ENCODE measurements at regions not wholly inside any gene's neighbourhood (a gene's known extent, or its start where the extent isn't known, plus 50 kb on each side); places are given as distances from the start of the nearest gene placed in this dataset.

DNA sequence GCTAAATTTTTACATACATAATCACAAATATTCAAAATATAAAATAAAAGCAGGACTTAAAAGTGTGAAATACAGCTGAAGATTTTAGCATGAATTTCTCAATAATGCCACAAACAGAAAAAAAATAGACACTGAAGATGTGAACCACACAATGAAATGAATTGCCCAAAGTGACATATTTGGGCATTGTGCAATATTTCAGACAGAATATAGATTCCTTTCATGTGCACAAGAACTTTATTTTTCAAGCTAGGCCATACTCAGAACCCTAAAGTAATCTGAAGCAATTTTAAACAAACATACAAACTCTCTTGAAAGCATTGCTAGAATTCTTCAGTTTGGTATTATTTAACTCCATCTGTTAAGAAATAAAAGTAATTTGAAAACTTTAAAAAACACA, 764.1 kb downstream of the STIM2 start:
- no peak overlapping the region for H3K9ac ChIP-seq (ENCODE audit: insufficient read length)
- no peak overlapping the region for H3K27ac ChIP-seq
- no peak overlapping the region for H3K4me3 ChIP-seq
- no peaks in the 10 kb centered on the region for H3K9me3 ChIP-seq (ENCODE audit: low read depth, low read length)
- H3K36me3 ChIP-seq (ENCODE audit: insufficient read depth, low read length) = no peaks in the 10 kb centered on the region
- no peak for TF ChIP-seq EZH2 (IDR thresholded peaks at IDR 0.05)
- TF ChIP-seq POLR2AphosphoS5 (IDR thresholded peaks at IDR 0.05; ENCODE audit: borderline replicate concordance, low read depth, low read length) = no peak
- TF ChIP-seq FOXP2 (optimal IDR thresholded peaks at IDR 0.05; ENCODE audit: control extremely low read depth, extremely low read length, insufficient read depth) = no peak
- no peak for DNase-seq (ENCODE audit: low read depth, low spot score)

DNA sequence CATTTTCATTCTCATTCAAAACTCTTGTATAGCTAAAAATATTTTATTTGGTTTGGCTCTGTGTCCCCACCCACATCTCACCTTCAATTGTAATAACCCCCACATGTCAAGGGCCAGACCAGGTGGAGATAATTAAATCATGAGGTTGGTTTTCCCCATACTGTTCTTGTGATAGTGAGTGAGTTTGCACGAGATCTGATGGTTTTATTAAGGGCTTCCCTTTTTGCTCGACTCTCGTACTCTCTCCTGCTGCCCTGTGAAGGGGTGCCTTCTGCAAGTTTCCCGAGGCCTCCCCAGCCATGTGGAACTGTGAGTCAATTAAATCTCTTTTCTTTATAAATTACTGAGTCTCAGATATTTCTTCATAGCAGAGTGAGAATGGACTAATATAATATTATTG, 768.0 kb downstream of the STIM2 start:
- TF ChIP-seq POLR2AphosphoS5 (IDR thresholded peaks at IDR 0.05; ENCODE audit: borderline replicate concordance, low read depth, low read length) = no peak
- no peak for TF ChIP-seq FOXP2 (optimal IDR thresholded peaks at IDR 0.05; ENCODE audit: control extremely low read depth, extremely low read length, insufficient read depth)
- no peak for TF ChIP-seq EZH2 (IDR thresholded peaks at IDR 0.05)
- Histone ChIP-seq H3K9me3 (ENCODE audit: low read depth, low read length) (no peaks in the 10 kb centered on the region), H3K4me3 (no peak overlapping the region), H3K36me3 (ENCODE audit: insufficient read depth, low read length) (no peaks in the 10 kb centered on the region), H3K9ac (ENCODE audit: insufficient read length) (no peak overlapping the region), H3K27ac (no peak overlapping the region)
- DNase-seq (ENCODE audit: low read depth, low spot score) = no peak

DNA sequence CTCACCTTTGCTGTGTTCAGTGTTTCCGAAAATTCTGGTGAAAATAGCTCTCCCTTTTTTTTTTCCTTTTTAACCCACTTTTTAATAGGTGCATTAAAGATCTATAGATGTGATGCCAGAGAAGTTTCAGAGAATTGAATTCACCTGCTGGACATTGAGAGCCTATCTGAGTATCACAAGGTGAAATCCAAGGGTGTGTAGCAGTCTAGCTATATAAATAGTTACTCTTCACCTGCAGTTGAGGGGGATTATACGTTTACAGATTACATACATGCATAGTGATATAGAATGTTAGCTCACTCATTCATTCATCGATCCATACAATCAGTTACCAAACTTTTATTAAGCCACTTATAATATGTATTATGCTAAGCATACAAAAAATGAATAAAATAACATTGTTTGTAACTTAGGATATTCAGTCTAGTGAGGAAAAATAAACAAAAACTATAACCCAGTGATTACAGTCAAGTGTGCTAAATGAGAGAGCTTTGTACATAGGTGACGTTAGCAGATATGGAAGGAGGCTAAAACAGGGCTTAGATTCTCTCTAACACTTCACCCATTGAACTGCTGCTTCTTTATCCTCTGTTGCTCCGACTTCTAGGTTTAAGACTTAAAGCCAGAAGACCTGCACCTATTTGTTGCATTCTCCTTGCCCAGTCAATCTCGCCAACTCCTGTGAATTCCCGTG, 769.0 kb downstream of the STIM2 start:
- no peak for TF ChIP-seq POLR2AphosphoS5 (IDR thresholded peaks at IDR 0.05; ENCODE audit: borderline replicate concordance, low read depth, low read length)
- no peak for TF ChIP-seq FOXP2 (optimal IDR thresholded peaks at IDR 0.05; ENCODE audit: control extremely low read depth, extremely low read length, insufficient read depth)
- TF ChIP-seq EZH2 (IDR thresholded peaks at IDR 0.05) = no peak

DNA sequence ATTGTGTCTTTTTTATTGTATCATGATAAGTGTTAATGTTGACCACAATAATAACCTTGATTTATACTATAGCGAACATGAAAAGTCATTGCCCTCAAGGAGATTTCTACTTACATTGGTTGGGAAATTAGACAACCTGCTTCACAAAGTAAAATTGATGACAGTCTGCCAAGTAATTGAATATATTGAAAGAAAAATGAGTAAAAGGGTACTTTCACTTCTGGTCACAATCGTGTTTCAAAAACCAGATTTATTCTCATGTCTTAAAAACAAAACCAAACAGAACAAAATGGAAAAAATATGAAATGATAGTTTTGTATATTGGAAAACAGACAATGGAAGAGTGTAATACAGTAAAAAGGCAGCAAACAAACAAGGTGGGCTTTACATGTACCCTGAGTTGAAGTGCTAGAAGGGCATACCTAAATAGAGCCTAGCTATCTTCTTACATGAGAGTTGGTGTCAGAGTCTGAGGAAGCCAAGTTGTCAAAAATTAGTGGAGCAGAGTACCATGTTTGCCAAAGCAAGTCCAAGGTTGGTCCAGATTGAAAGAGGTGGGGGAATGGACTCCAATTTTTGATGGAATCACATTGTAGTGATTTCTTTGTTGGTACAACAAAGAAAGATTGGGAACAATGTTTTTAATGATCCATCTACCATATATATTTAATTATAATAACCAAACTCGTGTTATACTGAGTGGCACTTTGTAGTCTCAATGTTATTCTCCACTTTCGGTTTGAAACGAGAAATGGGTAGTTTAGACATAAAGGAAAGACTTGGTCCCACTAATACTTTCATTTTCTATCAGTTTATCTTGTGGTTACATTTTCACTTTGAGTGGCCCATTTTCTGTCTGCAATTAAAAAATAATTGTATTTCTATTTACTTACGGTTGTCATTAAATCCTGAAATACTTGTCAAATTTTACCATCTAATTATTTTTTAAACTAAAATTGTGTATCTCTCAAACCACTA, 775.6 kb downstream of the STIM2 start:
- Histone ChIP-seq H3K9me3 (ENCODE audit: low read depth, low read length) (no peaks in the 10 kb centered on the region), H3K4me3 (no peak overlapping the region), H3K9ac (ENCODE audit: insufficient read length) (no peak overlapping the region), H3K27ac (no peak overlapping the region), H3K36me3 (ENCODE audit: insufficient read depth, low read length) (no peaks in the 10 kb centered on the region)
- DNase-seq (ENCODE audit: low read depth, low spot score) = no peak
- no peak for TF ChIP-seq POLR2AphosphoS5 (IDR thresholded peaks at IDR 0.05; ENCODE audit: borderline replicate concordance, low read depth, low read length)

More for the DNA sequence above, 769.0 kb downstream of the STIM2 start:
- Histone ChIP-seq H3K27ac (no peak overlapping the region), H3K4me3 (no peak overlapping the region), H3K9me3 (ENCODE audit: low read depth, low read length) (no peaks in the 10 kb centered on the region), H3K9ac (ENCODE audit: insufficient read length) (no peak overlapping the region), H3K36me3 (ENCODE audit: insufficient read depth, low read length) (no peaks in the 10 kb centered on the region)
- no peak for DNase-seq (ENCODE audit: low read depth, low spot score)

DNA sequence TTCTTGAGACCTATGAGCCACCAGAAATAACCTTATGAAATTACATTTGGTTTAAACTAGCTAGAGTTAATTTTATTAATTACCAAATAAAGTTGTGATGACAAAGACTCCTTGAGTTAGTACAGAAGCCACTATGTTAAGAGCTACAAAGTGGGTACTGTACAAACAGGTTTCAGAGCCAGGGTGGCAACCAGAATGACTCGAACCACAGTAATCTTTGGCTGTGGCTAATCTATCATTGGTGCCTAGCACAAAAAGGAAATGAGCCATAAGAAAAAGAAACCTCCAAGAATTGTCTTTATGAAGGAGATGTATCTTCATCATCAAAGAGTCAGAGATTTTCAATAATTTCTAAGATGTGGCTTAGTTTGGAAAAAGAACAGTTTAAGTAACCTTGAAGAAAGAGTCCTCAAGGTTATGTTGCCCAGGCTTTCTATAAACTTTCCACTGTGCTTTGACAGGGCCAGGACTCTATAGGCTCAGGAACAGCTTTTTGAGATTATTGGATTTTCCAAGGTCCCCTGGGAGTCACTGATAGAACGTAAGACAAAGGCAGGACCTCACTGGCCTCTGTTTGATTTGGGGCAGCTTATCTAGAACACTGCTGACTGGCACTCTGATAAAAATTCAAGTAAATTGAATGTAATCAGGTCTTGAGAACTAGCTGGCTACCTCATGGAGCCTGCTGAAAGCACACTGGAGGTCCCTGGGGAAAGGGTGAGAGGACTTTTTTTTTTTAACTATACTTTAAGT, 777.7 kb downstream of the STIM2 start:
- Histone ChIP-seq H3K36me3 (ENCODE audit: insufficient read depth, low read length) (no peaks in the 10 kb centered on the region), H3K27ac (no peak overlapping the region), H3K4me3 (no peak overlapping the region), H3K9me3 (ENCODE audit: low read depth, low read length) (no peaks in the 10 kb centered on the region), H3K9ac (ENCODE audit: insufficient read length) (no peak overlapping the region)
- no peak for TF ChIP-seq EZH2 (IDR thresholded peaks at IDR 0.05)
- TF ChIP-seq POLR2AphosphoS5 (IDR thresholded peaks at IDR 0.05; ENCODE audit: borderline replicate concordance, low read depth, low read length) = no peak
- TF ChIP-seq FOXP2 (optimal IDR thresholded peaks at IDR 0.05; ENCODE audit: control extremely low read depth, extremely low read length, insufficient read depth) = no peak
- DNase-seq (ENCODE audit: low read depth, low spot score) = no peak

DNA sequence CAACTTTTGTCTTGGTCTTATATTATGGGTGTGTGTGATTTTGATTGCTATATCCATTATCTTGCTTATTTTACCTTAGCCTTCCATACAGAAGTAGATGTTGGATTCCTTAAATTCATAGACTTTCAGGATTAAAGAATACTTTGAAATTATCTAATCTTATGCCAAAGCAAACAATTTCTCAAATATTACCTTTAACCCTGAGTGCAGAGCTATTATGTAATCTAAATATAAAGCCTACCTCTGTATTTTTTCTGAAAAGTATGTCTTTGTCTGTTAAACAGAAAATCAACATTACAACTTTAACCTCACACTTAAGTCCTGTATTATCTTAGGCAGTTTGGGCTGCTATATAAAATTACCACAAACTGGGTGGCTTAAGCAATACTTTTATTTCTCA, 782.5 kb downstream of the STIM2 start:
- no peak for DNase-seq (ENCODE audit: low read depth, low spot score)
- H3K9ac ChIP-seq (ENCODE audit: insufficient read length) = no peak overlapping the region
- no peak overlapping the region for H3K4me3 ChIP-seq
- TF ChIP-seq POLR2AphosphoS5 (IDR thresholded peaks at IDR 0.05; ENCODE audit: borderline replicate concordance, low read depth, low read length) = no peak
- TF ChIP-seq FOXP2 (optimal IDR thresholded peaks at IDR 0.05; ENCODE audit: control extremely low read depth, extremely low read length, insufficient read depth) = no peak
- no peak for TF ChIP-seq EZH2 (IDR thresholded peaks at IDR 0.05)
- no peaks in the 10 kb centered on the region for H3K36me3 ChIP-seq (ENCODE audit: insufficient read depth, low read length)
- no peaks in the 10 kb centered on the region for H3K9me3 ChIP-seq (ENCODE audit: low read depth, low read length)
- no peak overlapping the region for H3K27ac ChIP-seq

DNA sequence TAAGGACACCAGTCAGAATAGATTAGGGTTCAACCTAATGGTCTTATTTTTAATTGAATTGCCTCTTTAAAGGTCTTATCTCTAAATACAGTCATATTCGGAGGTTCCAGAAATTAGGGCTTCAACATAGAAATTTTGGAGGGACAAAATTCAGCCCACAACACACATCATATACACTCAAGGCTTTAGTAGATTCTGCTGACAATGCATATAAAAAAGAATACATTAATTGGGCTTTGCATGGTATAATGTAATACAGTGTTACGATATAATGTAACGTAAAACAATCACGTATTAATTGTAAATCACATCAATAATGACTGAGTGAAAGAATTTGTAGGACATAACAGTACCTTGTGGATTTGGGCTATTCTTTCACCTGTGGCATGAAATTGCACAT, 787.8 kb downstream of the STIM2 start:
- no peaks in the 10 kb centered on the region for H3K9me3 ChIP-seq (ENCODE audit: low read depth, low read length)
- H3K9ac ChIP-seq (ENCODE audit: insufficient read length) = no peak overlapping the region
- no peak for DNase-seq (ENCODE audit: low read depth, low spot score)
- H3K36me3 ChIP-seq (ENCODE audit: insufficient read depth, low read length) = no peaks in the 10 kb centered on the region
- H3K4me3 ChIP-seq = no peak overlapping the region
- H3K27ac ChIP-seq = no peak overlapping the region
- TF ChIP-seq POLR2AphosphoS5 (IDR thresholded peaks at IDR 0.05; ENCODE audit: borderline replicate concordance, low read depth, low read length) = no peak
- TF ChIP-seq EZH2 (IDR thresholded peaks at IDR 0.05) = no peak
- no peak for TF ChIP-seq FOXP2 (optimal IDR thresholded peaks at IDR 0.05; ENCODE audit: control extremely low read depth, extremely low read length, insufficient read depth)

DNA sequence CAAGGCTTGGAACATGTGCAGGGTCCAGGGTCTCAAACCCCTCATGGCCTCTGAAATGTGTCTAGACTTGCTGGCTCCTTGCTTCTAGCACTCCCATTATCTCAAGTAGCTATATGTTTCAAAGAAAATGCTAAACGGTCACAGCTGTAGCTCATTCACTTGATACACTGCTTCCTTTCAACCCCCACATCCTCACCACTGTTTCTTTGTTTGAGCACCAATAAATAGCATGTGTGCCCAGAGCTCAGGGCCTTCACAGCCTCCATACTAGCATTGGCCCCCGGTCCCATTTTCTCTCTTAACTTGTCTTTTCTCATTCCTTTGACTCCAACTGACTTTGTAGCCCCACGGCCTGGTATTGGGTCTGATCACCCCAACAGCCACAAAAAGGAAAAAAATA, 801.8 kb downstream of the STIM2 start:
- no peak overlapping the region for H3K4me3 ChIP-seq
- no peak for DNase-seq (ENCODE audit: low read depth, low spot score)
- H3K36me3 ChIP-seq (ENCODE audit: insufficient read depth, low read length) = no peaks in the 10 kb centered on the region
- no peak overlapping the region for H3K9ac ChIP-seq (ENCODE audit: insufficient read length)
- TF ChIP-seq POLR2AphosphoS5 (IDR thresholded peaks at IDR 0.05; ENCODE audit: borderline replicate concordance, low read depth, low read length) = no peak
- TF ChIP-seq FOXP2 (optimal IDR thresholded peaks at IDR 0.05; ENCODE audit: control extremely low read depth, extremely low read length, insufficient read depth) = no peak
- no peak for TF ChIP-seq EZH2 (IDR thresholded peaks at IDR 0.05)
- H3K27ac ChIP-seq = no peak overlapping the region
- no peaks in the 10 kb centered on the region for H3K9me3 ChIP-seq (ENCODE audit: low read depth, low read length)
